K562 (cell line): ENCODE measurements at regions not wholly inside any gene's neighbourhood (a gene's known extent, or its start where the extent isn't known, plus 50 kb on each side); places are given as distances from the start of the nearest gene placed in this dataset.
"Not testable (repeated sequence)": the region's sequence is repeated elsewhere in the genome, so short reads cannot be mapped to it uniquely, and the experiment has no call there.

Experiments used
- ATAC-seq: fragments of 200-7000 bp; cut with Tn5 transposase; 3 replicates; pipeline ENCODE4 v1.9.1; 2020; ENCODE audit warnings: moderate library complexity
- BruUV-seq: library from RNA; stranded (reverse); fragments of 400-500 nt; replicated peaks from 2 replicates; lab custom pipeline; 2021; lab: Mats Ljungman, UMichigan
- CTCF ChIA-PET: fragments of 300-600 bp; formaldehyde crosslinking; extraction: SDS; loops from one replicate; lab custom pipeline; 2021; ENCODE audit warnings: low intra/inter-chr PET ratio; lab: Yijun Ruan, JAX
- POLR2A ChIA-PET: fragments of 300-600, 350-650 bp; sonication (Branson Sonifier 250); formaldehyde crosslinking; extraction: SDS; loops from one replicate; lab custom pipeline; 2021; ENCODE audit warnings: antibody characterized with exemption, inconsistent platforms; lab: Yijun Ruan, JAX
- DNase-seq, 4 experiments: peaks; one replicate each; pipeline versions ENCODE4 v3.0.0 to v3.0.0-alpha.2; 2011 to 2018; ENCODE audit warnings: low spot score in 3 of 4, mixed read lengths in 3 of 4; ENCODE audit errors: extremely low read depth in 1 of 4
- FAIRE-seq: peaks from 2 replicates; lab custom pipeline; 2011; peaks lifted over from hg19 to GRCh38; lab: Jason Lieb, UNC
- H2AFZ ChIP-seq: 2 replicates; pipeline ENCODE4 v1.6.0; 2011; ENCODE audit warnings: low read depth, low read length, control low read depth, inconsistent platforms
- H3K27ac ChIP-seq: fragments of 200-600 bp; 3 replicates; pipeline ENCODE4 v1.8.0; 2011; ENCODE audit warnings: low read depth, mild to moderate bottlenecking, control low read depth, inconsistent platforms, low read length, moderate library complexity, mixed read lengths; ENCODE audit errors: extremely low read depth
- H3K27me3 ChIP-seq, 2 experiments: fragments of 300-600 bp in 1 of 2; 2 replicates in 1 of 2; 3 replicates in 1 of 2; pipeline versions ENCODE4 v1.6.0 to v1.8.0; 2011; ENCODE audit warnings: inconsistent platforms in 2 of 2, low read length in 2 of 2, mild to moderate bottlenecking in 1 of 2, mixed read lengths in 1 of 2, moderate library complexity in 1 of 2; ENCODE audit not compliant: control insufficient read depth in 2 of 2, insufficient read depth in 2 of 2
- H3K36me3 ChIP-seq: fragments of 300-600 bp; 3 replicates; pipeline ENCODE4 v1.8.0; 2011; ENCODE audit warnings: mild to moderate bottlenecking, low read length, inconsistent platforms; ENCODE audit not compliant: control insufficient read depth, insufficient read depth
- H3K4me1 ChIP-seq, 2 experiments: fragments of 200-600 bp in 1 of 2; replicated peaks in 1 of 2; 2 replicates in 1 of 2; 3 replicates in 1 of 2; pipeline versions ENCODE4 v1.5.1 to v1.8.0; 2011; ENCODE audit warnings: inconsistent platforms in 2 of 2, low read length in 2 of 2, mild to moderate bottlenecking in 1 of 2, mixed read lengths in 1 of 2, moderate library complexity in 1 of 2; ENCODE audit not compliant: control insufficient read depth in 2 of 2, insufficient read depth in 2 of 2
- H3K4me2 ChIP-seq: 2 replicates; pipeline ENCODE4 v1.6.1; 2011; ENCODE audit warnings: low read length, control low read depth, inconsistent platforms, mixed read lengths; ENCODE audit not compliant: insufficient read depth
- H3K4me3 ChIP-seq: fragments of 200-600 bp; sonication (generic), shearing (Covaris generic); 2 replicates; pipeline ENCODE4 v1.5.1; 2016; ENCODE audit warnings: control low read depth, inconsistent platforms
- H3K79me2 ChIP-seq: fragments of 200-600 bp; 3 replicates; pipeline ENCODE4 v1.8.0; 2011; ENCODE audit warnings: low read length, inconsistent platforms; ENCODE audit not compliant: control insufficient read depth, insufficient read depth
- H3K9ac ChIP-seq, 2 experiments: 2 replicates each; pipeline versions ENCODE4 v1.6.0 to v1.6.1; 2011; ENCODE audit warnings: low read depth in 2 of 2, low read length in 2 of 2, control low read depth in 1 of 2, inconsistent platforms in 1 of 2, mild to moderate bottlenecking in 1 of 2, mixed read lengths in 1 of 2; ENCODE audit not compliant: insufficient read depth in 1 of 2
- H3K9me1 ChIP-seq: one replicate; pipeline ENCODE4 v1.6.0; 2011; ENCODE audit warnings: inconsistent platforms, mild to moderate bottlenecking, low read length, moderate library complexity; ENCODE audit not compliant: control insufficient read depth, insufficient read depth
- H3K9me3 ChIP-seq: replicated peaks from 2 replicates; pipeline ENCODE4 v1.5.1; 2011; ENCODE audit warnings: low read depth, low read length, inconsistent platforms; ENCODE audit not compliant: control insufficient read depth, insufficient read depth
- H4K20me1 ChIP-seq: replicated peaks from 2 replicates; pipeline ENCODE4 v1.6.1; 2011; ENCODE audit warnings: low read length, inconsistent platforms, mixed read lengths; ENCODE audit not compliant: control insufficient read depth, insufficient read depth
- BRF2 ChIP-seq: IDR thresholded peaks from 3 replicates; pipeline ENCODE4 v1.6.1; 2011; ENCODE audit warnings: borderline replicate concordance, mild to moderate bottlenecking; ENCODE audit not compliant: insufficient read length, insufficient read depth
- CBFA2T2 ChIP-seq: fragments of 450-650 bp; conservative IDR thresholded peaks from 2 replicates; pipeline ENCODE4 v1.6.1; 2017; ENCODE audit warnings: mild to moderate bottlenecking
- CBFA2T3 ChIP-seq: fragments of 450-650 bp; IDR thresholded peaks from 2 replicates; pipeline ENCODE4 v1.6.1; 2017
- ETV5 ChIP-seq: sonication (generic); formaldehyde crosslinking; IDR thresholded peaks from 2 replicates; pipeline ENCODE4 v1.4.0; 2020; ENCODE audit warnings: low read depth, mild to moderate bottlenecking, missing genetic modification reagents
- HES1 ChIP-seq: fragments of 450-650 bp; IDR thresholded peaks from 2 replicates; pipeline ENCODE4 v1.6.1; 2016; ENCODE audit warnings: low read depth, mild to moderate bottlenecking, moderate library complexity
- HIVEP1 ChIP-seq: fragments of 250-450 bp; sonication (Bioruptor Pico); IDR thresholded peaks from 2 replicates; pipeline ENCODE4 v1.4.0; 2020; ENCODE audit warnings: mild to moderate bottlenecking
- PTTG1 ChIP-seq: fragments of 450-650 bp; IDR thresholded peaks from 2 replicates; pipeline ENCODE4 v1.6.1; 2016; ENCODE audit warnings: low read depth, mild to moderate bottlenecking, missing genetic modification characterization, missing compliant biosample characterization
- ZNF146 ChIP-seq: IDR thresholded peaks from one replicate; pipeline ENCODE4 v1.6.1; 2018; ENCODE audit warnings: missing compliant biosample characterization; ENCODE audit not compliant: unreplicated experiment
- ZNF175 ChIP-seq: fragments of 200-800 bp; sonication (Bioruptor generic); IDR thresholded peaks from 2 replicates; pipeline ENCODE4 v1.6.1; 2016; ENCODE audit warnings: low read depth, mild to moderate bottlenecking, missing genetic modification characterization, missing compliant biosample characterization
- ZNF444 ChIP-seq: fragments of 250-450 bp; sonication (Bioruptor Pico); IDR thresholded peaks from 2 replicates; pipeline ENCODE4 v1.4.0; 2020; ENCODE audit warnings: mild to moderate bottlenecking, moderate library complexity
- ZNF551 ChIP-seq: fragments of 250-450 bp; sonication (Bioruptor Pico); IDR thresholded peaks from 2 replicates; pipeline ENCODE4 v1.5.0; 2021; ENCODE audit warnings: mild to moderate bottlenecking, moderate library complexity
- ZNF766 ChIP-seq: fragments of 200-800 bp; sonication (Bioruptor generic); conservative IDR thresholded peaks from 2 replicates; pipeline ENCODE4 v1.6.1; 2016; ENCODE audit warnings: missing genetic modification characterization, missing compliant biosample characterization
- ZNF77 ChIP-seq: fragments of 250-450 bp; sonication (Bioruptor Pico); IDR thresholded peaks from 2 replicates; pipeline ENCODE4 v1.5.0; 2020
- WGBS: fragments of 100-300 bp; shearing (Covaris generic); methylation state at CpG from one replicate; pipeline ENCODE4 v1.1.6; 2016; ENCODE audit warnings: low coverage, mixed read lengths; ENCODE audit not compliant: insufficient coverage; ENCODE audit errors: missing lambda C conversion rate; 5-methylcytosine and 5-hydroxymethylcytosine counted together
- in situ Hi-C: fragments of 300-500 bp; cut with MboI; formaldehyde crosslinking; loops from 4 replicates; pipeline ENCODE4 v1.15.0; 2018; ENCODE audit warnings: inconsistent platforms, mixed read lengths
- intact Hi-C: fragments of 100-400 bp; cut with micrococcal nuclease; formaldehyde crosslinking; loops from 2 replicates; pipeline ENCODE4 v1.14.2; 2022

GRCh38 chr6:852216-852615 lies 159.3 kb upstream of the EXOC2 start:
- H3K9me3 ChIP-seq, FAIRE-seq, in situ Hi-C loops, ATAC-seq, H4K20me1 ChIP-seq, H3K4me1 ChIP-seq, H3K27ac ChIP-seq, H3K79me2 ChIP-seq, POLR2A ChIA-PET, H3K4me3 ChIP-seq, H3K4me2 ChIP-seq, H3K27me3 ChIP-seq, H3K9me1 ChIP-seq, intact Hi-C loops, BruUV-seq, CTCF ChIA-PET, H3K9ac ChIP-seq, H2AFZ ChIP-seq, H3K36me3 ChIP-seq, DNase-seq: not testable (repeated sequence)
- 26% methylated on average over 5 of the region's 5 CpGs for WGBS
- TF ChIP-seq ZNF146 (CRISPR knock-in tag) = peak; percentile 91

GRCh38 chr6:849075-849506 lies 156.2 kb upstream of the EXOC2 start:
- H3K4me1 ChIP-seq = no peaks in the 10 kb centered on the region
- ChIA-PET CTCF (no interaction called here), POLR2A (no interaction called here)
- in situ Hi-C loops = no loop called here
- FAIRE-seq = no peak
- BruUV-seq = no TSS peak
- no peaks in the 10 kb centered on the region for H3K36me3 ChIP-seq
- H2AFZ ChIP-seq = no peak overlapping the region
- no peaks in the 10 kb centered on the region for H3K79me2 ChIP-seq
- no peak overlapping the region for H3K27ac ChIP-seq
- H3K4me2 ChIP-seq = no peak overlapping the region; the same call in 1 of the 2 replicates
- ATAC-seq = no peak; the same call in 2 of the 3 replicates
- WGBS = 0% methylated on average over 5 of the region's 5 CpGs
- H3K4me3 ChIP-seq = no peak overlapping the region
- no peak for DNase-seq
- intact Hi-C loops = no loop called here
- no peaks in the 10 kb centered on the region for H4K20me1 ChIP-seq
- 0 out of 5 replicates have a peak, but pooled peaks cover 0 to 4% of the 10 kb centered on the region in 2 experiments for H3K27me3 ChIP-seq
- no peak overlapping the region for H3K9ac ChIP-seq
- H3K9me1 ChIP-seq = no peaks in the 10 kb centered on the region
- no peaks in the 10 kb centered on the region for H3K9me3 ChIP-seq
- TF ChIP-seq CBFA2T3 (peak; percentile 37; the same call in 1 of the 2 replicates), ZNF444 (CRISPR knock-in tag) (no peak), ZNF175 (peak; percentile 41; the same call in 1 of the 2 replicates), PTTG1 (tag) (no peak), ZNF77 (CRISPR knock-in tag) (no peak), ETV5 (no peak), HIVEP1 (CRISPR knock-in tag) (no peak), ZNF766 (peak; percentile 71), ZNF551 (CRISPR knock-in tag) (no peak), CBFA2T2 (0 out of 2 replicates have a peak, but pooled peaks have one; percentile 19), BRF2 (no peak), HES1 (no peak)
